M059J (cell line): ENCODE measurements at regions not wholly inside any gene's neighbourhood (a gene's known extent, or its start where the extent isn't known, plus 50 kb on each side); places are given as distances from the start of the nearest gene placed in this dataset.
A peak's percentile ranks its signal among the peaks of the same experiment; 100 is the strongest.

Experiments
- DNase-seq: peaks from one replicate; pipeline ENCODE4 v3.0.0-alpha.2; 2012; ENCODE audit warnings: low read depth

DNA sequence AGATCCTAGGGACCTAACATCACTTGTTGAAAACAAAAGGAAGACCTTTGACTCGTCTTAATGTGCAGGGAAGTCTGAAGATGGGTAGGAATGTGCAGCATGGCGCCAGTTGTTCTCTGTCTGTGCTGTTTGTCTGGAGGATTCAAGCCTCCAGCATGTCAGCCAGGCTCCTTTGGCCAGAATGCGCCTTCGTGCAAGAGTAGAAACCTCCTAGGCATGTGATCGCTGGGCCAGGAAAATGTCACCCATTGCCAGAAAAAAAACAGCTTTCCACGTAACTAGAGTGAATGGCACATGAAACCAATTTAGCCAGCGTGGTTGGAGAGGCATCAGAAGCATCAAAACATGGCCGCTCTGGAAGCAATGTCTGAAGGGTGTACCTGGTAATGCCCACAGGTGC lies 132.7 kb downstream of the EDN1 start:
- no peak for DNase-seq

GRCh38 chr6:12423832-12424231 lies 133.7 kb downstream of the EDN1 start:
- peak; percentile 60 for DNase-seq

DNA sequence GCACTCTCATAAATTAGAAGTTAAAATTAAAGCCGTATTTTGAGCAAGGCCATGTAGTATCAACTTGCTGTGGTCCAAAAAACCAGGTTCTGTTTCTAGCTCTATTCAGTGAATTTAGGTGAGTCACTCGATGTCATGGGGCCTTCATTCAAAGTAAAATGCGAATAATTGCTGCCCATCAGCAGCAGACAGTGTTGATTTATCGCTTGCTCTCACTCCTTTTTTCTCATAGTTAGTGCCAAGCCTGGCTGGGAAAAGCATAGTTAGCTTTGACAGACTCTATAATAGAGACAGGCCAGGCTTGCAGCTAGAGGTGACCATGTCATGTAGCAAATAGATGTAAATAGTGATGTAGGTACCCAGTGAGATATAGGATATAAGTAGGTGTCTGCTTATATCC lies 136.0 kb downstream of the EDN1 start:
- DNase-seq = peak; percentile 32

DNA sequence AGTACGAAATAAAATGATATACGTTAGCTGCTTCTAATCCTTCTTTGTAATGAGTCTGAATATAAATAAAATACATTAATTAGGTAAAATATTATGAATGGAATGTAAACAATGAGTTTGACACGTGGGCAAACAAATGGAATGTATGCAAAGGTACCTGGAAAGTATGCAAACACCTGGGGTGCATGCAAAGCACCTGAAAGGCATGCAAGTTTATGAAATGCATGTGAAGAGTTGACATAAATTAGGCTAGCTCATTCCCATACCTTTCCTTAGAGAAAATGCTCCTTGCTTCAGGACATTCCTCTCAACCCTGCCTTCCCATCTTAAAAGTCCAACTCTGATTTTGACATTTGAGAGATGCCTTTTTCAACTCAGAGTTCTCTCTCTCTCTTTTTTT lies 140.9 kb downstream of the EDN1 start:
- DNase-seq = no peak

DNA sequence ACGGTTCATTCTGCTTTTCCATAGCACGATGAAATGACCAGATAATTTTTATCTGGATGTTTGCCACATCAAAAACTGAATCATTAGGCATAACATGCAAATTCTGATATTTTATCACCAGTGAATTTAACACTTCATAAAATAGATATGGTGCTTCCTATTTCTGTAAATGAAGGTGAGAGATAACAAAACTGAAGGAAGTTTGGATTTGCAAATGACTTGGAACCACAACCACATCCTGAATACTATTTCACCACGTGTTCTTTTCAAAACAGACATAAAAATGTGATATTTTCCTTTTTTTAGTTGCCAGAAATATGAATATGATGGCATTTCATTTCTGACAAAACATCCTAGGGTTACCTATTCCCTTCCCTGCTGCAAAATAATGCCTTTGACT lies 146.1 kb downstream of the EDN1 start:
- no peak for DNase-seq

- DNase-seq = no peak
These were observed 146.5 kb downstream of the EDN1 start for GRCh38 chr6:12436683-12437082.

- DNase-seq = no peak
These were observed 149.1 kb downstream of the EDN1 start for GRCh38 chr6:12439296-12439695.

DNA sequence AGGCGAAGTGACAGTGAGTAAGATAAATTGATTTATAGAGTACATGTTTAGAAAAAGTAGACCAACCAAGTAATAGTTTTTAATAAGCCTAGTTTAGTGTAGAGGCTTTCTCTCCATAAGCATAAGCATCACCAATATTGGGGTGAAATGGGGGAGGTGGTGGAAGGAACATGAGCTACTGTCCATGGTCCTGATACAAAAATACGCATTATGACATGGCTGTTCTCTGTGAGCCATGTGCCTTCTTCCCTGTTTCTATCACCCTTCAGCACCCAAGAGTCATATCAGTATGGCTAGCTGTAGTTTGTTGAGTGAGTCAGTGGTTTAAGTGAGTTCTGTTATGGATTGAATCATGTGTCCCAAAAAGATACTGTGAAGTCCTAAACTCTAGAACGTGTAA lies 150.8 kb downstream of the EDN1 start:
- DNase-seq = peak; percentile 25

DNA sequence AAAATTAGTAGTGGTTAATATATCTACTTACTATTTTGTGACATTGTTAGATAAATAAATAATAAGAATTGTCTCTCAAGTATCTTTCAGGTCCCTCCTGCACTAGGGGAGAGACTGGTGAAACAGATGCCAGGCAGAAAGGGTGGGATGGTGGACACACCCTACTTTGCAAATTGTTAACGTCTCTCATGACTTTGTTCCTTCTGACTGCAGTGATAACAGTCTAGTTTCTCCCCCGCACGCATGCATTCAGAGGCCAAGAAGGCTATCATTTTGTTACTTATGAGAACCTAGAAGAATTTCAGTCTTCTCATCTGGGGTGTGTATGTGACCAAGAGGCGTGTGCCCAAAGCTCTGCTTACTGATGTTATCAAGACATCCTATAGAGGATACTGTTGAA lies 152.3 kb downstream of the EDN1 start:
- DNase-seq = no peak

GRCh38 chr6:12446394-12446793 lies 156.2 kb downstream of the EDN1 start:
- DNase-seq = no peak

- no peak for DNase-seq
These were observed 159.3 kb downstream of the EDN1 start for GRCh38 chr6:12449447-12449846.

DNA sequence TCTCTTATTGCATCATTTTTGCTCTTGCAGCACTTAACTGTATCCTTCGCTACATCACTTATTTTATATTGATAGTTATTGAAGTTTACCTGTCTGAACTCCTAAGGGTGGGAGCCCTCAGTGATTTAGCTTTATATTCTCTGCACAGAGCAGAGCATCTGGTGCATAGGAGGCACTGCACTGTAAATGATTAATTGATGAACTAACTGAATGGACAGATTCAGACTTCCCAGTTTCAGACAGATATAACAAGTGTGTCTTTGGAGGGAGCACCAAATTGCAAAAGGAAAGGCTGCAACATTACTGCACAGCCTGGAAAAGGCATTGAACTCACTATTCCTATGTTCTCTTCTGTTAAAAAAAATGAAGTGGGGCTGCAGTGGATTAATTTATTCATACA lies 160.3 kb downstream of the EDN1 start:
- DNase-seq = no peak

- no peak for DNase-seq
These were observed 166.2 kb downstream of the EDN1 start for GRCh38 chr6:12456343-12456742.

DNA sequence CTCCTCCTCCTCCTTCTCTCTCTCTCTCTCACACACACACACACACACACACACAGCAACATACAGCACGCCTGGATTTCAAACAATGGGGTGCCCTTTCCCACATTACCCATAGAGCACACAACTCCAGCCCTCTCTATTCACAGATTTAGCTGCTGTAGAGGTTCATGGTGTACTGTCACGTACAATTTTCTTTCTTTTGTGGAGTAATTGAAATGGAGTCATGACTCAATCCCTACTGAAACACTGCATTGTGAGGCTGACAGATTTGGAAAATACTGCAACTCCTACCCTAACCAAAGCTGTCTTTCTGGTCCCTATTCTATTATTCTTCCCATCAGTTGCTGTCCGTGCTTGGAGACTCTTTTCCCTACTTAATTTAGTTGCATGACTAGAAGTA lies 166.9 kb downstream of the EDN1 start:
- no peak for DNase-seq

DNA sequence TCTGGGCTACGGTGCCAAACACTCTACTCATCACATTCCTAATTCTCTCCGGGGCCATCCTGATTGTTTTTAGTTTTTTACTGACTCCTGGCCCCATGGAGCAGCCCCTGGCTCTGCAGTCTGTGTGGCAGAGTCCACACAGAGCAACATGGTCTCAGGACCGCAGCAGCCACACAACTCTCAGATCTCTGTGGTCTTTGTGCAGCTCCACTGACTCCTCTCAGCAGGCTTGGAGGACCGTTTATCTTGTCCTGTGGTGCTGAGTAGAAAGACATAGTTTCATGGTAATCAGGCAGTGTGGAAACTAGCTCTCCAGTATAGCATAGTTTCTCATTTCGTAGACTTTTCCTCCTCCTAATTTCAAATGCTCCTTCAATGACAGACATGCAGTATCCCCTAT lies 168.4 kb downstream of the EDN1 start:
- DNase-seq = no peak

DNA sequence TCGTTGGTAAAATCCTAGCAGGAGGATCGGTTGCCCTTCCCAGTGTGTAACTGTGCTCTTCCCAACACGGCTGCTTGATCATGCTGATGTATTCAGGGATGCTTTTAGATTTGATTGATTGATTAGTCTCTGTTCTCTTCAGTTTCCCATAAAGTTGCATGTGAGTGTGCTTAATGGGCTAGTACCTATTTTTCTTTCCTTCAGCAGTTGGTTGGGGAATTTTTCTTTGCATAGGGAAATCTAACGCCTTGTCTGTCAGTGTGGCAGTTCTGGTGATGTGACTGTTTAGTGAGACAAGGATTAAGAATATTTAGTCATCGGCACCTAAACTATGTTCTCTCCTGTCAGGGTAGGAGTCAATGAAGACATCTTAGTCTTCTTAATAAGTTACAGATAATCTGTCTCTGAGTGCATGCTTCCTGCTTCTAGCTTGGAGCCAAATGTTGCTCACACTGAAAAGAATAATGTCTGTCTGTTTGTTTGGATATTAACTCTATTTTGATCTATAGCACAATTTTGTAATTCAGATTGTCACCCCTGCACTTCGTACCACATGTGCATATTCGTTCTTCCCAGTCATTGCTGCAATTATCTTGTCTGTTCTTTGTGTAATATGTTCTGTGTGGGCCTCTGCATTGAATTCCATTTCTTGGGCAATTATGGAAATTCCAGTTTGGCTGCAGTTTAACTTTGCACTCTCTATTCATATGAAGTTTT lies 169.9 kb downstream of the EDN1 start:
- DNase-seq = no peak

DNA sequence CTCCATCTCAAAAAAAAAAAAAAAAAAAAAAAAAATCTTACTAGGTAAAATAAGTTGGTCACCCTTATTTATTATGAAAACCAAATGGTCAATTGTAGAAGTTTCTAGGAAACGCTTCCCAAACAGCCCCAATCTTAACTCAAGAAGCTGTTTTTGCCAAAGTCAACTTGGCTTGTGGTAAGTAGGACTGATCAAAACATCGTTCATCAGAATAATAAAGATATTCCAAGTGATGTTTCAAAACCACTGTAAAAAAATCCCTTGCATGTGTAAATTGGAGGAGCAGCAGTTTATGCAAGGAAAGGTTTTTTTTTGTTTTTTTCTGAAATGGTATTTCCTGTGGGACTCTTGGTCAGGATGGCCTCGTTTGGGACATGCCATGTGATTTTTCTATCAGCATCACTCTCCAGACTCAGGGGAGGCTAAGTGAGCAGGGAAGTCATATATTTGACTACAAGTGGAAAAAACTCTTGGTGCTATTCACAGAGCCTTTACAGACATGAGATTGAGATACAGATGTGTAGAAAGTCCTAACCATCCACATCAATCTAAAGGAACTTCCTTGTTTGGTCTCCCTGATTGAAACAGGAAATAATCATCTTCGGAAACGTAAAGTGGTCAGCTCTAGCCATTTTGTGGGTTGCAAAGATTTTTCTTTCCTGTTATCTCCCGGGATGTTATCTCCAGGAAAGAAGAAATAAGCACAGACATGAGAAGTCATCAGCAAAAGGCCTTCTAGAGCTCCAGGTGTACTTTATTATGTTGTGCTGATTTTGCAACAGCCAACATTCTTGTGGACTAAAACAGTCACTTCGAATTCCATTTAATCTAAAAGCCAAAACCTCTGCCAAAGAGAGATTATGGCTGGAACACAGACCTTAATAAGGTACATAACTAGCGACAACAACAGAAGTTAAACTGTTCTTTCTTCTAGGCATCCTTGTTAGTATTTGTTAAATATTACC lies 177.8 kb downstream of the EDN1 start:
- no peak for DNase-seq

DNA sequence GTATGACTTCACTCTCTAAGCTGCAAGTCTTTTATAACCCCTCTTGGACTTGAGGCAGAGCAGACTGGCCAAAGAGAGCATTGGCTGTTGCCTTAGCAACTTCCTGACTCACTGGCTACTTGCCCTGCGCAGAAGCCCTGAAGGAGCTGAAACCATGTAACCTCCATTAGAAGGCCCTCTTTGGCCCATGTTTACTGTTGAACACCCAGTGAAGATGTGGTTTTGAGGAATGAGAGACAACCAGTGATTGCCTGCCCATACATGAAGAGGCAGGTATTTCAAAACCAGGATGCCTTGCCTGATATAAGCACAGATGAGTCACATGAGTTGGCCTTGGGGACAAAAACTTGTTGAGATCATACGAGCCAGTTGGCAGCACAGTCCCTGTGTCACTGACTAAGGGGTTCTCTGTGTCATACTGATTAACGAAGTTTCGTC lies 182.5 kb downstream of the EDN1 start:
- peak; percentile 99 for DNase-seq

- no peak for DNase-seq
These were observed 183.3 kb downstream of the EDN1 start for GRCh38 chr6:12473494-12473893.

DNA sequence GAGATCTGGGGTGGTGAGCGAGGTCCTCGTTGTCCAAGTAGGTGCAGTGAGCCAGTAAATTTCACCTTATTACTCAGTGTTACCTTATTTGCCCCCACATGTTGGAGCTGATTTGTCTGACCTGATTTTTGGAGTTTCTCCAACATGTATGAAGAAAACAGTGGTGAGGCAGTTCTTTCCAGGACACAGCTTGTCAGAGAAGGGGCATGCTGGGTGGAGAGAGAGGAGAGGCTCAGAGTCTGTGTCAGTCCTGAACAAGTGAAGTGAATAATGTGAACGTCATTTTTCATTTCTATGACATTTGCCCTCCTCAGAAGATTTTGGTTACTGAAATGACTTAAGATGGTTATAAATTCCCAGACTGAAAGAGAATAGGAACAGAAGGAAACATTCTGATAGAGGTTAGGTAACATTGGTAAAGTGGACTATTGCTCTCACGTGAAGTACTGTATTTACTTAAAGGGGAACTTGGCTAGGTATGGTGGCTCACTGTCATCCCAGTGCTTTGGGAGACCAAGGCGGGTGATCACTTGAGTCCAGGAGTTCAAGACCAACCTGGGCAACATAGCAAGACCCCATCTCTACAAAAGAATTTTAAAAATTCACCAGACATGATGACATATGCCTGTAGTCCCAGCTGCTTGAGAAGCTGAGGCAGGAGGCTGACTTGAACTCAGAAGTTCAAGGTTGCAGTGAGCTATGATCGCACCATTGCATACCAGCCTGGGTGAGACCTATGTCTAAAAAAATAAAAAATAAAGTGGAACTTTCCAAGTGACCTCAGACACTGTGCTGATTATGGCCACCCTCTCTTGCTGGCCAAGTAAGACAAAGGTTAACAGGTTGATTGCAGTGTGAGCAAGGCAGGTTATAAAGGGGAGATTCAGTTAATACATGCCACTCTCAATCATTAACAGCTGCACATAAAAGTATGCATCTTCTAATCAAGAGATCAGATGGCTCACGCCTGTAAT lies 184.3 kb downstream of the EDN1 start:
- DNase-seq = peak; percentile 64

GRCh38 chr6:12476484-12476883 lies 186.3 kb downstream of the EDN1 start:
- peak; percentile 51 for DNase-seq

- no peak for DNase-seq
These were observed 187.5 kb downstream of the EDN1 start for GRCh38 chr6:12477616-12478015.
